HUDEP-2 (cell line): ENCODE measurements at regions not wholly inside any gene's neighbourhood (a gene's known extent, or its start where the extent isn't known, plus 50 kb on each side); places are given as distances from the start of the nearest gene placed in this dataset.

Experiments
- DNase-seq, 76 experiments: peaks; one replicate each; lab custom pipeline; 2025; ENCODE audit not compliant: unreplicated experiment in 76 of 76; lab: John Stamatoyannopoulos, UW

- no peak for DNase-seq
Measured at GRCh38 chr18:67381608-67382150, 134.8 kb downstream of the DSEL start.

GRCh38 chr18:67380867-67381266 lies 135.7 kb downstream of the DSEL start:
- DNase-seq = no peak

GRCh38 chr18:67379981-67380380 lies 136.5 kb downstream of the DSEL start:
- no peak for DNase-seq

GRCh38 chr18:67376372-67376771 lies 140.1 kb downstream of the DSEL start:
- DNase-seq = no peak

- DNase-seq = no peak
Measured at GRCh38 chr18:67373636-67374035, 142.9 kb downstream of the DSEL start.

GRCh38 chr18:67367540-67367939 lies 149.0 kb downstream of the DSEL start:
- no peak for DNase-seq

GRCh38 chr18:67363694-67364093 lies 152.8 kb downstream of the DSEL start:
- peak in 1 of 76 experiments; percentile 13 for DNase-seq

- no peak for DNase-seq
Measured at GRCh38 chr18:67362906-67363305, 153.6 kb downstream of the DSEL start.

GRCh38 chr18:67359873-67360838 lies 156.4 kb downstream of the DSEL start:
- DNase-seq = peak in 33 of 76 experiments; percentile 1 to 89 (median 44)

- no peak for DNase-seq
Measured at GRCh38 chr18:67358947-67359346, 157.6 kb downstream of the DSEL start.

- DNase-seq = no peak
Measured at GRCh38 chr18:67354692-67355091, 161.8 kb downstream of the DSEL start.

- DNase-seq = no peak
Measured at GRCh38 chr18:67354091-67354490, 162.4 kb downstream of the DSEL start.

- no peak for DNase-seq
Measured at GRCh38 chr18:67347438-67347837, 169.1 kb downstream of the DSEL start.

- DNase-seq = no peak
Measured at GRCh38 chr18:67342159-67342558, 174.4 kb downstream of the DSEL start.

- no peak for DNase-seq
Measured at GRCh38 chr18:67337696-67338095, 178.8 kb downstream of the DSEL start.

GRCh38 chr18:67331857-67332256 lies 184.7 kb downstream of the DSEL start:
- DNase-seq = no peak

GRCh38 chr18:67319109-67319508 lies 197.4 kb downstream of the DSEL start:
- no peak for DNase-seq

- no peak for DNase-seq
Measured at GRCh38 chr18:67318651-67319050, 197.9 kb downstream of the DSEL start.

GRCh38 chr18:67310826-67311225 lies 205.7 kb downstream of the DSEL start:
- DNase-seq = no peak

- DNase-seq = no peak
Measured at GRCh38 chr18:67308819-67309218, 207.7 kb downstream of the DSEL start.

GRCh38 chr18:67305466-67305865 lies 211.1 kb downstream of the DSEL start:
- DNase-seq = no peak

- no peak for DNase-seq
Measured at GRCh38 chr18:67302043-67302442, 214.5 kb downstream of the DSEL start.
